ENCODE measurements at regions not wholly inside any gene's neighbourhood (a gene's known extent, or its start where the extent isn't known, plus 50 kb on each side); places are given as distances from the start of the nearest gene placed in this dataset.
A peak's percentile ranks its signal among the peaks of the same experiment; 100 is the strongest.

DNA sequence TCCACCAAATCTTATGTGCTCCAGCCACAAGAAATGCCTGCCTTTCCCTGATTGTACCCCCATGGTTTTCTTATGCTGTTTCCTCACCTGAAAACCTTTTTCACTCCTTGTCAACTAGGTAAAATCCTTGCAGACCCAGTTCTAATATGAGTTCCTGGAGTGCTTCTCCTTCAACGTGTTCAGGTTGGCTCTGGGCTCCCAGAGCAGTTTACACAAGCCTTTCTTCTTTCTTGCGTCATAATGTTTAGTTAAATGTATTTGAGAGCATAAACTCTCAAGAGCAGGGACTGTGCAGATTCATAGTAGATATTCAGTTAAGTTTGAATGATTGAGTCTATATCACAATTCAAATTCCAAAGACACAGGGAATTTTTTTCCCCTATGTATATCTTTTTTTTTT is 484.8 kb upstream of the CCDC196 start:
- TF ChIP-seq CTCF (IDR thresholded peaks at IDR 0.05; ENCODE audit: insufficient read depth, low read length, severe bottlenecking), result no peak
- Histone ChIP-seq H3K27me3 (ENCODE audit: control insufficient read depth, insufficient read depth, low read length) (no peaks in the 10 kb centered on the region), H3K36me3 (ENCODE audit: control insufficient read depth, insufficient read depth, low read length) (no peaks in the 10 kb centered on the region), H3K4me3 (ENCODE audit: low read depth, low read length) (no peak overlapping the region)
- DNase-seq (ENCODE audit: low read depth), result peak; percentile 20
- no peak for FAIRE-seq

DNA sequence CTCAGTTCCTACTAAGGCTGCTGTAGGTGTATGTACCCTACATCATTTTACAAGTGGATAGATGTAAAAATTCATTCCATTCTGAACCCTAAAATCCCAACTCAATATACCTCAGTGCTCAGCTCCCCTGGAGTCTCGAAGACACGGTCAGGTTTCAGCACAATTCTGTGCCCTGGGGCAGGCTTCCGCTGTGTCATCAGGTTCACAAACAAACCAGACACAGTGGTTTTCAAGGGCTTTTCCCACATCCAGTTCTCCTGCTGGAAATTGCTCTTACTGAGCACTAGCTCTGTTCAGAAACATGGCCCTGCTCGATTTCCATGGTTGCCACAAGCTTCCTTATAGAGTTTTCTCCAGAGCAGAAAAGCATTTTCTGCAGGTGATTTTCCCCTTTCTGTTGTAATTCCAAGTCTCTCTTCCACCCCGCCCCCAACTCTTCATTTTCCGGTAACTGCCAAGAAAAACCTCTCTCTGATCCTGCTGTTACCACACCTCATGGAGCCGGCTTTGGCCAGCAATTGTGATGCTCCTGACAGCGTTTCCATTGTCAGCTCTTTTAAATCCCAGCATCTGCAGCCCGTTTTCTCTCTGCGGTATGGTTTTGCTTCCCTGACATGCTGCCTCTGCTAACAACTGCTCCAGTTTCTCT is 483.0 kb upstream of the CCDC196 start:
- H3K36me3 ChIP-seq (ENCODE audit: control insufficient read depth, insufficient read depth, low read length), result no peaks in the 10 kb centered on the region
- FAIRE-seq (no peak), DNase-seq (ENCODE audit: low read depth) (peak; percentile 75)
- no peaks in the 10 kb centered on the region for H3K27me3 ChIP-seq (ENCODE audit: control insufficient read depth, insufficient read depth, low read length)
- no peak overlapping the region for H3K4me3 ChIP-seq (ENCODE audit: low read depth, low read length)
- no peak for TF ChIP-seq CTCF (IDR thresholded peaks at IDR 0.05; ENCODE audit: insufficient read depth, low read length, severe bottlenecking)

DNA sequence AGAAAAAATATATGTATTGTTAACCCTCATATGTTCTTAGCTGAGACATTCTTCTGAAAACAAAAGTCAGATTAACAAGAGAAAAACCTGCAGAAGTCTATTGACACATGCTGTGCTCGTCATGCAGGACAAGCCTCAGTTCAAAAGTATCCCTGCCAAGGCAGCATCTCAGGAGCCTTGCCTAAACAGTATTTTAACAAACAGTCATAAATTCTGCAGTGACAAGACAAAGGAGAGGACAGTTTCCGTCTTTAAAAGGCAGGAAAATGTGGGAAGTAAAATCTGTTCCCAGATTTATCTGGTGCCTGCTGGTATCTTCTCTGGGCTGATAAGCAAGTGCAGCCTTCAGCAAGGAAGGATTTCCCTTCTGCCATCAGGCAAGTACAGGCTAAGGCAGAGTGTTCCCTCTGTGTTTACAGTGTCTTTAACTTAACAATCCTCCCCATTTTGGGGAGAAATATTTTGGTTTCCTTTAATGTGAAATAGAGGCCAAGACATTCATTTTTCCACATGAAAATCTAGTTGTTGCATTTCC is 480.2 kb upstream of the CCDC196 start:
- FAIRE-seq (no peak), DNase-seq (ENCODE audit: low read depth) (no peak)
- TF ChIP-seq CTCF (IDR thresholded peaks at IDR 0.05; ENCODE audit: insufficient read depth, low read length, severe bottlenecking), result no peak
- no peaks in the 10 kb centered on the region for H3K36me3 ChIP-seq (ENCODE audit: control insufficient read depth, insufficient read depth, low read length)
- H3K27me3 ChIP-seq (ENCODE audit: control insufficient read depth, insufficient read depth, low read length), result no peaks in the 10 kb centered on the region
- no peak overlapping the region for H3K4me3 ChIP-seq (ENCODE audit: low read depth, low read length)

- no peak for FAIRE-seq
- no peaks in the 10 kb centered on the region for H3K27me3 ChIP-seq (ENCODE audit: control insufficient read depth, insufficient read depth, low read length)
Measured at GRCh38 chr14:66008631-66009030, 477.5 kb upstream of the CCDC196 start.

GRCh38 chr14:66009089-66009488 is 477.1 kb upstream of the CCDC196 start:
- TF ChIP-seq CTCF (IDR thresholded peaks at IDR 0.05; ENCODE audit: insufficient read depth, low read length, severe bottlenecking), result no peak
- DNase-seq (ENCODE audit: low read depth) (peak; percentile 83), FAIRE-seq (no peak)
- Histone ChIP-seq H3K27me3 (ENCODE audit: control insufficient read depth, insufficient read depth, low read length) (no peaks in the 10 kb centered on the region), H3K36me3 (ENCODE audit: control insufficient read depth, insufficient read depth, low read length) (no peaks in the 10 kb centered on the region), H3K4me3 (ENCODE audit: low read depth, low read length) (no peak overlapping the region)

More at GRCh38 chr14:66008631-66009030, 477.5 kb upstream of the CCDC196 start:
- TF ChIP-seq CTCF (IDR thresholded peaks at IDR 0.05; ENCODE audit: insufficient read depth, low read length, severe bottlenecking), result no peak
- DNase-seq (ENCODE audit: low read depth), result no peak
- Histone ChIP-seq H3K4me3 (ENCODE audit: low read depth, low read length) (no peak overlapping the region), H3K36me3 (ENCODE audit: control insufficient read depth, insufficient read depth, low read length) (no peaks in the 10 kb centered on the region)

DNA sequence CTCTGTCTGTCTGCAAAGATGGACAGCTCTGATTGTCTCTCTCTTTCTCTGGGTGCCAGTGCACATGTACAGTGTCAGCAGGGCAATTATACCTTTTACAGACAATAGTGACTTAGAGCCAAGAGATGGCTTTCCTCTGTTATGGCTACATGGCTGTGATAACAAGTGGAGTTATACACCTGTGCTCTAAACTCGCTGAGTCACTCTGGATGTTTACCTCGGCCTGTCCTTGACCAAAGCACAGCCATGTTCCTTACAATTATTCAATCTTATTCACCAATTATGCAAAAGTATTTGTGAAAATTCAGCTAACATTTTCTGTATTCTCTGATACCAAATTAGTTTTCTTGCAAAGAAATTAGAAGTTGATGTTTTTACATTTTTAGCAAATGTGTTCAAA is 475.5 kb upstream of the CCDC196 start:
- Histone ChIP-seq H3K36me3 (ENCODE audit: control insufficient read depth, insufficient read depth, low read length) (no peaks in the 10 kb centered on the region), H3K27me3 (ENCODE audit: control insufficient read depth, insufficient read depth, low read length) (no peaks in the 10 kb centered on the region), H3K4me3 (ENCODE audit: low read depth, low read length) (no peak overlapping the region)
- no peak for TF ChIP-seq CTCF (IDR thresholded peaks at IDR 0.05; ENCODE audit: insufficient read depth, low read length, severe bottlenecking)
- peak; percentile 50 for FAIRE-seq
- no peak for DNase-seq (ENCODE audit: low read depth)

Data from bronchial epithelial cell (primary cell).